ENCODE measurements at regions not wholly inside any gene's neighbourhood (a gene's known extent, or its start where the extent isn't known, plus 50 kb on each side); places are given as distances from the start of the nearest gene placed in this dataset.

GRCh38 chr10:20474064-20474463 lies 423.0 kb downstream of the NEBL start:
- Histone ChIP-seq H3K23ac (ENCODE audit: low read depth, low read length) (no peak overlapping the region), H3K4me2 (ENCODE audit: low read depth, low read length) (no peak overlapping the region)
- no CpG with 5 or more reads among the region's 2 CpGs for whole genome bisulfite sequencing, 2 experiments (ENCODE audit: extremely low coverage in 2 of 2, insufficient read length in 1 of 2)

More at GRCh38 chr10:20474064-20474463, 423.0 kb downstream of the NEBL start:
- Histone ChIP-seq H4K91ac (ENCODE audit: insufficient read depth, low read depth, low read length) (no peak overlapping the region), H3K27ac (ENCODE audit: insufficient read depth, low read length) (no peak overlapping the region), H3K79me1 (ENCODE audit: low read depth in 1 of 2, low read length in 2 of 2) (no peaks in the 10 kb centered on the region), H3K18ac (ENCODE audit: low read depth, low read length) (no peak overlapping the region), H3K56ac (ENCODE audit: extremely low read depth, insufficient read depth, low read length) (no peak overlapping the region), H2AK9ac (replicated peaks; ENCODE audit: low read depth, low read length, poor library complexity) (no peak overlapping the region), H2BK15ac (ENCODE audit: low read depth, low read length) (no peak overlapping the region), H4K20me1 (ENCODE audit: insufficient read depth, low read length) (no peaks in the 10 kb centered on the region), H3K4ac (ENCODE audit: low read depth, low read length) (no peak overlapping the region), H2BK5ac (ENCODE audit: low read depth, low read length, poor library complexity, severe bottlenecking) (no peak overlapping the region), H2AK5ac (ENCODE audit: low read depth, low read length) (no peak overlapping the region), H3K36me3 (ENCODE audit: control insufficient read depth, insufficient read depth, low read length) (no peaks in the 10 kb centered on the region), H3K9me3 (ENCODE audit: control insufficient read depth, insufficient read depth, low read length) (peaks cover 2% of the 10 kb centered on the region; the same call in 1 of the 2 replicates), H3K4me1 (ENCODE audit: control insufficient read depth, insufficient read depth, low read length) (no peaks in the 10 kb centered on the region), H2BK120ac (ENCODE audit: low read depth, low read length) (no peak overlapping the region), H2AFZ (replicated peaks; ENCODE audit: low read length, poor library complexity) (no peak overlapping the region), H3K4me3 (ENCODE audit: insufficient read depth, low read depth, low read length) (no peak overlapping the region), H2BK20ac (ENCODE audit: low read depth, low read length) (no peak overlapping the region), H3K9ac (ENCODE audit: low read depth, low read length) (no peak overlapping the region), H4K5ac (ENCODE audit: low read depth, low read length) (no peak overlapping the region), H3K27me3 (ENCODE audit: control insufficient read depth, insufficient read depth, low read length) (no peaks in the 10 kb centered on the region), H4K8ac (ENCODE audit: low read depth in 2 of 2, low read length in 2 of 2) (no peak overlapping the region), H3K9me1 (ENCODE audit: insufficient read depth, low read length) (no peaks in the 10 kb centered on the region), H3K14ac (replicated peaks; ENCODE audit: low read depth, low read length) (no peak overlapping the region)
- ChIA-PET POLR2A (ENCODE audit: unreplicated experiment) (no interaction called here), CTCF (no interaction called here)
- in situ Hi-C loops (cut with MboI; ENCODE audit: low sequenced_read_pairs) (no loop called here), intact Hi-C loops (cut with micrococcal nuclease) (no loop called here), dilution Hi-C loops (cut with HindIII; ENCODE audit: low sequenced_read_pairs, unreplicated experiment) (no loop called here)
- BruUV-seq (replicated peaks) = no TSS peak
- ATAC-seq (ENCODE audit: low read depth) (no peak), DNase-seq (no peak)
- no peak for TF ChIP-seq USF2 (IDR thresholded peaks at IDR 0.05; ENCODE audit: low read depth, low read length)
- no peak for TF ChIP-seq POLR2A (IDR thresholded peaks at IDR 0.05; ENCODE audit: low read depth, low read length)
- TF ChIP-seq RCOR1 (IDR thresholded peaks at IDR 0.05; ENCODE audit: insufficient replicate concordance, low read length) = no peak

All from IMR-90 (cell line).